ENCODE measurements at regions not wholly inside any gene's neighbourhood (a gene's known extent, or its start where the extent isn't known, plus 50 kb on each side); places are given as distances from the start of the nearest gene placed in this dataset.

DNA sequence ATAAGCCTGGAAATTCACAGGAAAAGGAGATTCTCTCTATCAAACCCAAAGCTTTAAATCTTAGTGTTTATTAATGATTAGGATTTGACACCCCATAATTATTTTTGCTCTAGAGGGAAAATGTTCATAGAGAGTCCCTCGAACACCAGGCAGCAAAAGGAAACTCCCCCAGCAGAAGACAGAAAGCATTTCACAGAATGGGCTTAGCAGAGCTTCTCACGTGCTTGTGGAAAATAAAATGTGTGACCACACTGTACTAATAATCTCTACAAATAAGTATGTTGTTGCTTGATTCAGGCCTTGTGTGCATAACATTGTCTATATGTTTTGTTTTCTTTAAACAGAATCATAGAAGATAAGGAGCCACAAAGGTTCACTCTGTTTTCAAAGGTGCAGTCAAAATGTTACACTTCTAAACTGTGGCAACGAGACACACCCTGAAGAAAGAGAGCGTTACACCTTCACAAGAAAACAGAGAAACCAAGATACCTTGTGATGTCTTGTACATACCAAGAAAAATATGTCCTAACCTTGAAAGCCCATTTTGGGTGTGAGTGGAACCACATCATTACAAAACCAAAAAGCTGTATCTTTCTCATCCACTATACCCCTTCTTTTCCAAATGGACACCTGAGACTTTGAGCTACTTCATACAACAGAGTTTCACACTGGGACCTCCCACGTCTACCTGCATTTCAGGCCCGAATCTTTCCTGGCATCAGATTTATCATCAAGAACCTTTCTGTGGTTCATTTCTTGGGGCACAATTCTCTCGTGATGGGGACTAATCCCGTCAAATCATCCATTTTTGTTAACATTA is 282.5 kb downstream of the ETS1 start:
- no peak for TF ChIP-seq CTCF (IDR thresholded peaks at IDR 0.05; ENCODE audit: low read depth, low read length)
- no peak overlapping the region for H3K4me3 ChIP-seq (ENCODE audit: low read depth, low read length)

DNA sequence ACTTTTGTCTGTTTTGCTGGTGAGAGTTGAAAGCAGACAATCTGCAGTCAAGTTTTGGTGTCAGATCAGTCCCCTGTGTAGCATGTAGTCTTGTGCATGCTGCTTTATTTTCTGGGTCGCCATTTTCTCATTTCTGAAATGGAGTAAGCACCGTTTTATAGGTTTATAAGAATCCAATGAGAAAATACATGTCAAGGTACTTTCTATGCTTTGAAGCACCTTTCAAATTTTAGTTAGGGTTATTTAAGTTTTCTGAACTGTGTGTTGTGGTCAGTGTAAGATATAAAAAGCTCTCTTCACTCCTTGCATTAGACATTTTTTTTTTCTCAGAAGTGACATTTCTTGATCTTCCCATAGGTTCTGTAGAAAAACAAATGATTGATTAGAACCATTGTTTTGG is 283.2 kb downstream of the ETS1 start:
- no peak for TF ChIP-seq CTCF (IDR thresholded peaks at IDR 0.05; ENCODE audit: low read depth, low read length)
- H3K4me3 ChIP-seq (ENCODE audit: low read depth, low read length): no peak overlapping the region

DNA sequence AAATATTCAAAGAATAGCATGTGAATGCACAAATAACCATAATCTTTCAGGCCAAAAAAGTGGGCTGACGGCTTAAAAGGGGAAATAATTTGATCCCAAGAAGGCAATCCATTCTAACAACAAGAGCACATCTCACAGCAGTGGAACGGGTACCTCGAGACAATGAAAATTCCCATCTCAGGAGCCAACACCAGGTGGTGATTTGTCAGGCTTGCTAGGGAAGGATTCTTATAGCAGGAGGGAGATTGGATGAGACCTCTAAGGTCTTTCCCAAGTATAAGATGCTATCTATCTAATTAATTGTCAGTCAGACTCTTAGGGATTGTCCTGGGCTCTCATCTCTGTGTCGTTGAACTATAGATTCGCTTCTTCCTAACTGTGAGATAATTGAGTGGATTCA is 284.0 kb downstream of the ETS1 start:
- H3K4me3 ChIP-seq (ENCODE audit: low read depth, low read length): no peak overlapping the region
- no peak for TF ChIP-seq CTCF (IDR thresholded peaks at IDR 0.05; ENCODE audit: low read depth, low read length)

GRCh38 chr11:128302425-128303186 is 284.8 kb downstream of the ETS1 start:
- no peak overlapping the region for H3K4me3 ChIP-seq (ENCODE audit: low read depth, low read length)
- no peak for TF ChIP-seq CTCF (IDR thresholded peaks at IDR 0.05; ENCODE audit: low read depth, low read length)

DNA sequence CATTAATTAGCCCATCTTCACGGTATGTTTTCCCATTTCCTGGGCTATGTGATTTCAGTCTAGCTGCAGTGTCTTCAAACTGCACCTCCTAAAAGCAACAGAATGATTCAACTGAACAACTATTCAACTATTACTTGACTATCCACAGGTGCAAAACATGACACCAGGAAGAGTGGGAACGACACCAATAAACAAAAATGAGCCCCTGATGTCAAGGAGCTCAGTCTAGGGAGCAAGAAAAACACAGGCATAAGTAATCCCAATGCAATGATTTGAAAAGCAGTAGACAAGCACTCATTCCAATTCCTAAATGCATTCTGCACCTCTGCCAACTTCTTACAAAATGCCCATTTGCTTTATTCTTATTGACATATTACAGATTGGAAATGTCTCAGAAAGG is 285.6 kb downstream of the ETS1 start:
- no peak for TF ChIP-seq CTCF (IDR thresholded peaks at IDR 0.05; ENCODE audit: low read depth, low read length)
- no peak overlapping the region for H3K4me3 ChIP-seq (ENCODE audit: low read depth, low read length)

GRCh38 chr11:128300785-128301184 is 286.6 kb downstream of the ETS1 start:
- TF ChIP-seq CTCF (IDR thresholded peaks at IDR 0.05; ENCODE audit: low read depth, low read length): no peak
- no peak overlapping the region for H3K4me3 ChIP-seq (ENCODE audit: low read depth, low read length)

DNA sequence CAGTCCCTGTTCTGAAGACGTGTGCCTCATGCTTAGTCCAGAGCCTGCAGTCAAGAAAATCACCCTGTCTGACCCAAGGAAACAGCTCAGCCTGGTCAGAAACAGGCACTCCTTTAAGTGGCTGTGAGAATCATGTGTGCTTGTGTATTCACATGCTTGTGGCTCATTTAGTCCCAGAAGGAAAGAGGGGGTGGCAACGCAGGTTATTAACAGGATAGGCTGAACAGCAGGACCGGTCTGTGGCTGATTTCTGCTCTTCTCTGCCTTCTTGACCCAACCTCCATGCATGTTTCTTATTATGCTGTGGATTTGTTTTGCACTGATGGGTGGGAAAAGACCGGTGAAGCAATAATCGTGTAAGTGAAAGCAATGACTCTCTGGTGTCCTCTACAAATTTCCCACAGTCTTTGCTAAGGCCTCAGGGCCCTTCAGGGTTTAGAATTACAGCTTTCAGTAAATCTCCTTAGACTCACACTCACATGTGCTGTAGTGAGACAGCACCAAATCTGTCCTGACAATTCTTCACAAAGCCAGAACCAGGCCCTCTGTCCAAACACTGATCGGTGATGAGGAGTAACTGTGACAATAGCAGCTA is 288.1 kb downstream of the ETS1 start:
- no peak overlapping the region for H3K4me3 ChIP-seq (ENCODE audit: low read depth, low read length)
- no peak for TF ChIP-seq CTCF (IDR thresholded peaks at IDR 0.05; ENCODE audit: low read depth, low read length)

Data from WI38 (cell line).